ENCODE measurements at regions not wholly inside any gene's neighbourhood (a gene's known extent, or its start where the extent isn't known, plus 50 kb on each side); places are given as distances from the start of the nearest gene placed in this dataset.

DNA sequence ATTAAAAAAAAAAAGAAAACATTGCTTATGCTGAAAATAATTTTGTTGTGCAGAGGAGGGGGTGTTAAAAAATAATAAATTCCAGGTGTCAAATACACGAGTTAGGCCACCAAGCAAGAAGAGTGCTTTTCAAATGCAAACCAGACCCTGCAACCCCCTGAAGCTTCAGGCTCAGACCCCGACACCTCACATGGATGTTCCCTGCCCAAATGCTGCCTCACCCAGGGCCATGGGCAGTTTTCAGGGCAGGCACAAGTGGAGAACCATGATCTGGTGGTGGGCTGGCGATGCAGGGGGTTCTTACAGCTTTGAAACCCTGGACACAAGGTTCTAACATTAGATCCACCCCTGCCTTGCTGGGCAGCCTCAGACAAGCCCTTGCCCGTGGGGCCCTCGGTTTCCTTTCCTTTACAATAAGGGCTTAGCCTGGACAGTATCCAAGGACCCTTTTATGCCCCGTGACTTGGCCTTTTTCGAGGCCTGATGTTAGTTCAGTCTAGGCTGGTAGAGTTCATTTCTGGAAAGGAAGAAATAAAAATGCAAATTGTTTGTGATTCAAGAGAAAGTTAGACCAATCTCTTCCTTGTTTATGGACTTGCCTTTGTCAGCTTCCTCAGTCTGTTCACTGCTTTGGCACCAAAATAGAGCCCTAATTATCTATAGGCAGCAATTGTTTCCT, 168.7 kb downstream of the DDX1 start:
- no peaks in the 10 kb centered on the region for H3K4me1 ChIP-seq
- DNase-seq (no peak), ATAC-seq (no peak)
- no peaks in the 10 kb centered on the region for H3K9me3 ChIP-seq
- no peak overlapping the region for H3K27ac ChIP-seq
- intact Hi-C loops (cut with DNase I; ENCODE audit: low total_unique reads) = no loop called here
- TF ChIP-seq POLR2A (IDR thresholded peaks at IDR 0.05) = no peak
- TF ChIP-seq, protein P1, sequence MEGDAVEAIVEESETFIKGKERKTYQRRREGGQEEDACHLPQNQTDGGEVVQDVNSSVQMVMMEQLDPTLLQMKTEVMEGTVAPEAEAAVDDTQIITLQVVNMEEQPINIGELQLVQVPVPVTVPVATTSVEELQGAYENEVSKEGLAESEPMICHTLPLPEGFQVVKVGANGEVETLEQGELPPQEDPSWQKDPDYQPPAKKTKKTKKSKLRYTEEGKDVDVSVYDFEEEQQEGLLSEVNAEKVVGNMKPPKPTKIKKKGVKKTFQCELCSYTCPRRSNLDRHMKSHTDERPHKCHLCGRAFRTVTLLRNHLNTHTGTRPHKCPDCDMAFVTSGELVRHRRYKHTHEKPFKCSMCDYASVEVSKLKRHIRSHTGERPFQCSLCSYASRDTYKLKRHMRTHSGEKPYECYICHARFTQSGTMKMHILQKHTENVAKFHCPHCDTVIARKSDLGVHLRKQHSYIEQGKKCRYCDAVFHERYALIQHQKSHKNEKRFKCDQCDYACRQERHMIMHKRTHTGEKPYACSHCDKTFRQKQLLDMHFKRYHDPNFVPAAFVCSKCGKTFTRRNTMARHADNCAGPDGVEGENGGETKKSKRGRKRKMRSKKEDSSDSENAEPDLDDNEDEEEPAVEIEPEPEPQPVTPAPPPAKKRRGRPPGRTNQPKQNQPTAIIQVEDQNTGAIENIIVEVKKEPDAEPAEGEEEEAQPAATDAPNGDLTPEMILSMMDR (IDR thresholded peaks at IDR 0.05 in 4 of 5, conservative IDR thresholded peaks at IDR 0.05 in 1 of 5) = no peak
- H3K36me3 ChIP-seq = no peaks in the 10 kb centered on the region
- in situ Hi-C loops (cut with MboI; ENCODE audit: low sequenced_read_pairs in 4 of 4) = no loop called here
- H3K4me3 ChIP-seq = no peak overlapping the region
- no peaks in the 10 kb centered on the region for H3K27me3 ChIP-seq

DNA sequence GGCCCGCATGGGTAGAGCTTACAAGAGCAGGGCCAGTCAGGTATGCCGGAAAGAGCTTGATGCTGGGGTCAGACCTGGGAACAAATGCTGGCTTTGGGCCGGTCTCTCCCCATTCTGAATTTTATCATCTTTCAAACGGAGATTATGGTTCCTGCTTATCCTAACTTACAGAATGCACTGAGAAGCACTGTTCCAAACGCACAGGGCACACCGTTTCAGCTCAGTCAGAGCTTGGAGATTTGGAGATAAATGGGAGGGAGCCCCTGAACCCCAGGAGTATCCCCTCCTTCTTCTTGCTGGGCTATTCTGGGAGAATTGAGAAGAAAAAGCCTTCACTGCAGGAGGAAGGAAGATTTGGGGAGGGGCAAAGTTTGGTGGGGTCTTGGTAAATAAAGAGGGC, 169.4 kb downstream of the DDX1 start:
- ATAC-seq (no peak), DNase-seq (no peak)
- Histone ChIP-seq H3K4me3 (no peak overlapping the region), H3K9me3 (no peaks in the 10 kb centered on the region), H3K27me3 (no peaks in the 10 kb centered on the region), H3K4me1 (no peaks in the 10 kb centered on the region), H3K27ac (no peak overlapping the region), H3K36me3 (no peaks in the 10 kb centered on the region)
- intact Hi-C loops (cut with DNase I; ENCODE audit: low total_unique reads) (no loop called here), in situ Hi-C loops (cut with MboI; ENCODE audit: low sequenced_read_pairs in 4 of 4) (no loop called here)
- TF ChIP-seq, protein P1 (IDR thresholded peaks at IDR 0.05 in 4 of 5, conservative IDR thresholded peaks at IDR 0.05 in 1 of 5) = no peak
- no peak for TF ChIP-seq POLR2A (IDR thresholded peaks at IDR 0.05)

DNA sequence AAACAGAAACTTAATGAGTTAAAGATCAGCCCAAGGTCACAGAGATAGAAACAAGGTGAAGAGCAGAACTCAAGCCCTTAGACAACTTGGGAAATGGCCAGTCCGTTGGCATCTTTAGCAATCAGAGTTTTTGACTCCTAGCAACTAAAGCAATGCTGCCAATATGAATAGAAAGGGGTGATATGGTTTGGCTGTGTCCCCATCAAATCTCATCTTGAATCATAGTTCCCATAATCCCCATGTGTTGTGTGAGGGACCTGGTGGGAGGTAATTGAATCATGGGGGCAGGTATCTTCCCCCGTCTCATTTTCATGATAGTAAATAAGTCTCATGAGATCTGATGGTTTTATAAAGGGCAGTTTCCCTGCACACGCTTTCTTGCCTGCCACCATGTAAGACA, 170.2 kb downstream of the DDX1 start:
- Histone ChIP-seq H3K27me3 (no peaks in the 10 kb centered on the region), H3K4me3 (no peak overlapping the region), H3K9me3 (no peaks in the 10 kb centered on the region), H3K36me3 (no peaks in the 10 kb centered on the region), H3K4me1 (no peaks in the 10 kb centered on the region), H3K27ac (no peak overlapping the region)
- no peak for DNase-seq
- no peak for ATAC-seq
- TF ChIP-seq, protein P1 (IDR thresholded peaks at IDR 0.05 in 4 of 5, conservative IDR thresholded peaks at IDR 0.05 in 1 of 5) = no peak
- TF ChIP-seq POLR2A (IDR thresholded peaks at IDR 0.05) = no peak
- intact Hi-C loops (cut with DNase I; ENCODE audit: low total_unique reads) = no loop called here
- in situ Hi-C loops (cut with MboI; ENCODE audit: low sequenced_read_pairs in 4 of 4) = no loop called here

DNA sequence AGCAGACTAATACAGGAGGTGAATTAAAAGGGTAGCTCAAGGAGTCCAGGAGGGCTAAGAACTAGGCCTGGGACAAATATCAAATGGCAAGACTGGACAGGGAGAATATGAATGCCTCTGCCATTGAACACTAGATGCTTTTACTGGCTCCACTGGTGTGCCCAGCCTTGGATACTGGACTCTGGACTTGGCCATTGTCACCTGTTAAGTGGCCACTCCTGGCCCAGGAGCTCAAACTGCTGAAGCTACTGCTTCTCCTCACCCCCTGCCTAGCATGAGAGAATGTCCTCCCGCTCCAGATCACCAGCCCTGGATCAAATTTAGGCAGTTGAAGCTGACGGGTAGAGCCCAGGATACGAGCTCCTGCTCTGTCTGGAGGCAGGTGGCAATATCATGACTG, 170.8 kb downstream of the DDX1 start:
- in situ Hi-C loops (cut with MboI; ENCODE audit: low sequenced_read_pairs in 4 of 4) = no loop called here

More for the DNA sequence above, 170.8 kb downstream of the DDX1 start:
- ATAC-seq = no peak
- intact Hi-C loops (cut with DNase I; ENCODE audit: low total_unique reads) = no loop called here
- Histone ChIP-seq H3K4me3 (no peak overlapping the region), H3K27me3 (no peaks in the 10 kb centered on the region), H3K4me1 (no peaks in the 10 kb centered on the region), H3K36me3 (no peaks in the 10 kb centered on the region), H3K9me3 (no peaks in the 10 kb centered on the region), H3K27ac (no peak overlapping the region)
- TF ChIP-seq, protein P1 (IDR thresholded peaks at IDR 0.05 in 4 of 5, conservative IDR thresholded peaks at IDR 0.05 in 1 of 5) = no peak
- no peak for TF ChIP-seq POLR2A (IDR thresholded peaks at IDR 0.05)
- DNase-seq = no peak
